Astrocyte (in vitro differentiated cells and primary cell): ENCODE measurements at regions not wholly inside any gene's neighbourhood (a gene's known extent, or its start where the extent isn't known, plus 50 kb on each side); places are given as distances from the start of the nearest gene placed in this dataset.

Experiments
- EZH2 ChIP-seq: IDR thresholded peaks from 2 replicates; pipeline ENCODE4 v1.6.1; 2012; ENCODE audit warnings: mild to moderate bottlenecking, low read length, inconsistent platforms; ENCODE audit not compliant: insufficient read depth
- TF ChIP-seq, protein P1 (sequence below): IDR thresholded peaks from 2 replicates; pipeline ENCODE4 v1.5.1; 2011; ENCODE audit warnings: low read depth, mild to moderate bottlenecking, inconsistent platforms, low read length, moderate library complexity; ENCODE audit not compliant: insufficient read depth

- TF ChIP-seq, protein P1, sequence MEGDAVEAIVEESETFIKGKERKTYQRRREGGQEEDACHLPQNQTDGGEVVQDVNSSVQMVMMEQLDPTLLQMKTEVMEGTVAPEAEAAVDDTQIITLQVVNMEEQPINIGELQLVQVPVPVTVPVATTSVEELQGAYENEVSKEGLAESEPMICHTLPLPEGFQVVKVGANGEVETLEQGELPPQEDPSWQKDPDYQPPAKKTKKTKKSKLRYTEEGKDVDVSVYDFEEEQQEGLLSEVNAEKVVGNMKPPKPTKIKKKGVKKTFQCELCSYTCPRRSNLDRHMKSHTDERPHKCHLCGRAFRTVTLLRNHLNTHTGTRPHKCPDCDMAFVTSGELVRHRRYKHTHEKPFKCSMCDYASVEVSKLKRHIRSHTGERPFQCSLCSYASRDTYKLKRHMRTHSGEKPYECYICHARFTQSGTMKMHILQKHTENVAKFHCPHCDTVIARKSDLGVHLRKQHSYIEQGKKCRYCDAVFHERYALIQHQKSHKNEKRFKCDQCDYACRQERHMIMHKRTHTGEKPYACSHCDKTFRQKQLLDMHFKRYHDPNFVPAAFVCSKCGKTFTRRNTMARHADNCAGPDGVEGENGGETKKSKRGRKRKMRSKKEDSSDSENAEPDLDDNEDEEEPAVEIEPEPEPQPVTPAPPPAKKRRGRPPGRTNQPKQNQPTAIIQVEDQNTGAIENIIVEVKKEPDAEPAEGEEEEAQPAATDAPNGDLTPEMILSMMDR = no peak
- no peak for TF ChIP-seq EZH2
Measured at GRCh38 chr6:33947047-33947446, 143.2 kb upstream of the MLN start.
